ENCODE measurements at regions not wholly inside any gene's neighbourhood (a gene's known extent, or its start where the extent isn't known, plus 50 kb on each side); places are given as distances from the start of the nearest gene placed in this dataset.
"Not testable (repeated sequence)": the region's sequence is repeated elsewhere in the genome, so short reads cannot be mapped to it uniquely, and the experiment has no call there.

DNA sequence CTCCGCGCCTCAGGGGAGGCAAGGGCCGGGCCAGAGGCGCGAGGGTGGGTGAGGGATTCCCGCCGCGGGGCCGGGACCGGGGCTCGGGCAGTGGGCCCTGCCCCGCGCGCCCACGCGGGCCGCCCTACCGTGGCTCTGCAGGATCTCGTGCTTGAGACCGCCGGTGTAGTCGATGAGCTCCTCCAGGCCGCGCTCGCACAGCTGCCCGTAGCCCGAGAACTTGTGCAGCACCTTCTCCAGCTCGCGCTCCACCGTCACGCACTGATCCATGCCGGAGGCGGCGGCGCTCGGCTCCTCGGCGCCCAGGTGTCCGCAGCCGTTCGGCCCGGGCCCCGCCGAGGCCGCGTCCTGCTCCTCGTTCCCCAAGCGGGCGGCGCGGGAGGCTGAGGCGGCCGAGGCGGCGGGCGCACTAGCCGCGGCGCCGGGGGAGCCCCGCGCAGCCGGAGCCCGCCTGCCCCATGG lies 54.2 kb upstream of the PLGLB1 start:
- TF ChIP-seq POLR2A, EP300, POLR2AphosphoS5 (IDR thresholded peaks at IDR 0.05): not testable (repeated sequence)
- TF ChIP-seq, protein P1, sequence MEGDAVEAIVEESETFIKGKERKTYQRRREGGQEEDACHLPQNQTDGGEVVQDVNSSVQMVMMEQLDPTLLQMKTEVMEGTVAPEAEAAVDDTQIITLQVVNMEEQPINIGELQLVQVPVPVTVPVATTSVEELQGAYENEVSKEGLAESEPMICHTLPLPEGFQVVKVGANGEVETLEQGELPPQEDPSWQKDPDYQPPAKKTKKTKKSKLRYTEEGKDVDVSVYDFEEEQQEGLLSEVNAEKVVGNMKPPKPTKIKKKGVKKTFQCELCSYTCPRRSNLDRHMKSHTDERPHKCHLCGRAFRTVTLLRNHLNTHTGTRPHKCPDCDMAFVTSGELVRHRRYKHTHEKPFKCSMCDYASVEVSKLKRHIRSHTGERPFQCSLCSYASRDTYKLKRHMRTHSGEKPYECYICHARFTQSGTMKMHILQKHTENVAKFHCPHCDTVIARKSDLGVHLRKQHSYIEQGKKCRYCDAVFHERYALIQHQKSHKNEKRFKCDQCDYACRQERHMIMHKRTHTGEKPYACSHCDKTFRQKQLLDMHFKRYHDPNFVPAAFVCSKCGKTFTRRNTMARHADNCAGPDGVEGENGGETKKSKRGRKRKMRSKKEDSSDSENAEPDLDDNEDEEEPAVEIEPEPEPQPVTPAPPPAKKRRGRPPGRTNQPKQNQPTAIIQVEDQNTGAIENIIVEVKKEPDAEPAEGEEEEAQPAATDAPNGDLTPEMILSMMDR (IDR thresholded peaks at IDR 0.05), result not testable (repeated sequence)
